MCF 10A (cell line): ENCODE measurements at regions not wholly inside any gene's neighbourhood (a gene's known extent, or its start where the extent isn't known, plus 50 kb on each side); places are given as distances from the start of the nearest gene placed in this dataset.
A peak's percentile ranks its signal among the peaks of the same experiment; 100 is the strongest.

Experiments used
- BruUV-seq: library from RNA; stranded (reverse); fragments of 400-500 nt; replicated peaks from 2 replicates; lab custom pipeline; 2021; lab: Mats Ljungman, UMichigan
- CTCF ChIA-PET: fragments of 300-600 bp; sonication (Branson Sonifier 250); formaldehyde crosslinking; extraction: SDS; loops from one replicate; lab custom pipeline; 2021; ENCODE audit warnings: antibody characterized with exemption, inconsistent platforms; lab: Yijun Ruan, JAX
- POLR2A ChIA-PET: fragments of 300-600, 350-650 bp; sonication (Branson Sonifier 250); formaldehyde crosslinking; extraction: SDS; loops from one replicate; lab custom pipeline; 2020; ENCODE audit warnings: antibody characterized with exemption, inconsistent platforms; lab: Yijun Ruan, JAX
- DNase-seq: peaks from one replicate; pipeline ENCODE4 v3.0.0-alpha.2; 2018; ENCODE audit not compliant: unreplicated experiment
- H3K27ac Mint-ChIP-seq: one replicate; pipeline ENCODE4 v1.8.0; 2022; ENCODE audit warnings: mild to moderate bottlenecking, low read depth, mixed read lengths; ENCODE audit not compliant: unreplicated experiment
- H3K27me3 Mint-ChIP-seq: one replicate; pipeline ENCODE4 v1.8.0; 2022; ENCODE audit warnings: mixed read lengths; ENCODE audit not compliant: insufficient read depth, unreplicated experiment
- H3K36me3 Mint-ChIP-seq: one replicate; pipeline ENCODE4 v1.8.0; 2022; ENCODE audit warnings: mild to moderate bottlenecking, moderate library complexity, mixed read lengths; ENCODE audit not compliant: insufficient read depth, unreplicated experiment
- H3K4me1 Mint-ChIP-seq: one replicate; pipeline ENCODE4 v1.8.0; 2022; ENCODE audit warnings: mixed read lengths; ENCODE audit not compliant: insufficient read depth, unreplicated experiment
- H3K4me3 Mint-ChIP-seq: one replicate; pipeline ENCODE4 v1.8.0; 2022; ENCODE audit warnings: mild to moderate bottlenecking, moderate library complexity, mixed read lengths; ENCODE audit not compliant: unreplicated experiment
- H3K9me3 Mint-ChIP-seq: one replicate; pipeline ENCODE4 v1.8.0; 2022; ENCODE audit warnings: mixed read lengths; ENCODE audit not compliant: unreplicated experiment
- intact Hi-C: fragments of 100-400 bp; cut with micrococcal nuclease; formaldehyde crosslinking; loops from 2 replicates; pipeline ENCODE4 v1.14.1; 2022
- TF ChIP-seq, protein P1 (sequence below): fragments of 200-600 bp; IDR thresholded peaks from one replicate; pipeline ENCODE4 v1.8.0; 2022; ENCODE audit warnings: antibody characterized with exemption, mild to moderate bottlenecking; ENCODE audit not compliant: unreplicated experiment

DNA sequence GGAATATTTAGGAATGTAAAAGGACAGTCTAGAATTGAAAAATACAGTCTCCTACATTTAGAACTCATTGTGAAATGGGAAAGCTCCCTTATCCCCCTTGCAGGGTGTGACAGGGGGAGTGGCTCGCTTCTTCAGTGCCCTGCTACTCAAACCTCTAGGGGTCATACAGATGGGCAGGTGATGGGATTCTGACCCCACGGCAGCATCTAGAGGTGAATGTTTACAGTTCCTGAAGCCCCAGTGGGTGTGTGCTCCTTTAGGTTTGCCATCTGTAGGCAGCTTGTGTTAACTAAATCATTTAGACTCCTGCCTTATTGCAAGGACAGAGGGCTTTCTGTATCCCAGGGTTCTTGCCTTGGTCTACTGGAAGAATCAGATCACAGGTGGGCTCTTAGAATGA lies 271.0 kb upstream of the MPDZ start:
- no peaks in the 10 kb centered on the region for H3K27me3 Mint-ChIP-seq
- CTCF ChIA-PET: interaction anchor here (0.6 kb wide), 1 partner anchor 868 kb away, joined by 3 read pairs; no protein-coding TSS in a partner anchor
- H3K36me3 Mint-ChIP-seq: no peaks in the 10 kb centered on the region
- TF ChIP-seq, protein P1, sequence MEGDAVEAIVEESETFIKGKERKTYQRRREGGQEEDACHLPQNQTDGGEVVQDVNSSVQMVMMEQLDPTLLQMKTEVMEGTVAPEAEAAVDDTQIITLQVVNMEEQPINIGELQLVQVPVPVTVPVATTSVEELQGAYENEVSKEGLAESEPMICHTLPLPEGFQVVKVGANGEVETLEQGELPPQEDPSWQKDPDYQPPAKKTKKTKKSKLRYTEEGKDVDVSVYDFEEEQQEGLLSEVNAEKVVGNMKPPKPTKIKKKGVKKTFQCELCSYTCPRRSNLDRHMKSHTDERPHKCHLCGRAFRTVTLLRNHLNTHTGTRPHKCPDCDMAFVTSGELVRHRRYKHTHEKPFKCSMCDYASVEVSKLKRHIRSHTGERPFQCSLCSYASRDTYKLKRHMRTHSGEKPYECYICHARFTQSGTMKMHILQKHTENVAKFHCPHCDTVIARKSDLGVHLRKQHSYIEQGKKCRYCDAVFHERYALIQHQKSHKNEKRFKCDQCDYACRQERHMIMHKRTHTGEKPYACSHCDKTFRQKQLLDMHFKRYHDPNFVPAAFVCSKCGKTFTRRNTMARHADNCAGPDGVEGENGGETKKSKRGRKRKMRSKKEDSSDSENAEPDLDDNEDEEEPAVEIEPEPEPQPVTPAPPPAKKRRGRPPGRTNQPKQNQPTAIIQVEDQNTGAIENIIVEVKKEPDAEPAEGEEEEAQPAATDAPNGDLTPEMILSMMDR: no peak
- no peak for DNase-seq
- H3K4me1 Mint-ChIP-seq: no peaks in the 10 kb centered on the region
- POLR2A ChIA-PET: no interaction called here
- H3K9me3 Mint-ChIP-seq: peaks cover 8% of the 10 kb centered on the region
- H3K27ac Mint-ChIP-seq: no peak overlapping the region
- H3K4me3 Mint-ChIP-seq: no peak overlapping the region
- intact Hi-C loops: no loop called here
- BruUV-seq: no TSS peak

DNA sequence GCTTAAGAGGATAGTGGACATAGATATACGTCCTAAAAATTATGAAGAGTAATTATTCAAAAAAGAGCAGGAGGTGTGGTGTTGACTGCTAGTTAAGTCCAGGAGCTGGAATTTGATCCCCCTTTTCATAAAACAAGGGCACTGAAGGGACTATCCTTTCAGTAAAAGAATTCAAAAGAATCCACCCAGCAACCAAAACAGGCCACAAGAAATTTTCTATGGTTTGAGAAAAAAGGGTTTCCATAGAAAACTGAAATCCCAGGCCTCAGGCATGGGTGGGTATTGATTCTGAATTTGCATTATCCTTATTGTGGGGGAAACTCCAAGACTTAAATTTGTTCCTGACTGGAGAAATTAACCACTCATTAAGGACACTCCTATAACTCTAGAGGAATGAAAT lies 269.0 kb upstream of the MPDZ start:
- TF ChIP-seq, protein P1: no peak
- no peak overlapping the region for H3K4me3 Mint-ChIP-seq
- CTCF ChIA-PET: interaction anchor here (0.6 to 0.7 kb wide), 2 partner anchors 67 to 101 kb away, joined by 3 read pairs; no protein-coding TSS in a partner anchor

DNA sequence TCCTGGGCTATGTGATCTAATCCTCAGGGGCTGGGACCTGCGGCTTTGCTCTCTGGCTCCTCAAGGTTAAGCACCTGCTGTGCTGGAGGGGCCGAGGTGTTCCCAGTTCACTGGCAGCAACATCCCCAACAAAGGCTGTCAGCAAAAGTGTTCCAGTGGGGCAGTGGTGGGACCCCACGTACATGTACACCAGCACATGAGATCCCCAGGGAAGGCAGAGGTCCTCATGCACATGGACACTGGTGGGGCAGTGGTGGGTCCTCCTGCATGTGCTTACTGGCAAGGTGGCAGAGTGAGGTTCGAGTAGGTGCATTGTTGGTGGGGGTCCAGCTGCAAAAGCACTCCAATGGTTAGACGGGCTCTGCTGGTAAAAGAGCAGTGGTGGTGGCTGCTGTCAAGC lies 255.6 kb upstream of the MPDZ start:
- Mint-ChIP-seq H3K4me3 (no peak overlapping the region), H3K4me1 (peaks cover 8% of the 10 kb centered on the region), H3K27ac (peak overlapping the region; percentile 42), H3K36me3 (no peaks in the 10 kb centered on the region), H3K9me3 (peaks cover 4% of the 10 kb centered on the region), H3K27me3 (no peaks in the 10 kb centered on the region)
- TF ChIP-seq, protein P1: no peak
- no peak for DNase-seq
- BruUV-seq: no TSS peak
- ChIA-PET POLR2A (no interaction called here), CTCF (interaction anchor here (0.6 kb wide), 1 partner anchor 153 kb away, joined by 3 read pairs; no protein-coding TSS in a partner anchor)
- intact Hi-C loops: no loop called here

More for the DNA sequence above, 269.0 kb upstream of the MPDZ start:
- Mint-ChIP-seq H3K36me3 (no peaks in the 10 kb centered on the region), H3K4me1 (no peaks in the 10 kb centered on the region), H3K27me3 (no peaks in the 10 kb centered on the region), H3K9me3 (peaks cover 8% of the 10 kb centered on the region), H3K27ac (no peak overlapping the region)
- intact Hi-C loops: no loop called here
- POLR2A ChIA-PET: interaction anchor here (0.8 to 1.1 kb wide), 2 partner anchors 7 to 21 kb away, joined by 4 read pairs; no protein-coding TSS in a partner anchor
- no peak for DNase-seq
- BruUV-seq: no TSS peak

DNA sequence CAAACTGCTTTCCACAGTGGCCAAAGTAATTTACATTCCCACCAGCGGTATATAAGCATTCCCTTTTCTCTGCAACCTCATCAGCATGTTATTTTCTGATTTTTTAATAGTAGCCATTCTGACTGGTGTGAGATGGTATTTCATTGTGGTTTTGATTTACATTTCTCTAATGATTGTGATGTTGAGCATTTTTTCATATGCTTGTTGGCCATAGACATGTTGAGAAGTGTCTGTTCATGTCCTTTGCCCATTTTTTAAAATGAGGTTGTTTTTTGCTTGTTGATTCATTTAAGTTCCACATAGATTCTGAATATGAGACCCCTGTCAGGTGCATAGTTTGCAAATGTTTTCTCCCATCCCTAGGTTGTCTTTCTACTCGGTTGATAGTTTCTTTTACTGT lies 254.5 kb upstream of the MPDZ start:
- intact Hi-C loops: no loop called here
- TF ChIP-seq, protein P1: no peak

More for the DNA sequence above, 254.5 kb upstream of the MPDZ start:
- peaks cover 14% of the 10 kb centered on the region for H3K4me1 Mint-ChIP-seq
- no peaks in the 10 kb centered on the region for H3K36me3 Mint-ChIP-seq
- H3K4me3 Mint-ChIP-seq: no peak overlapping the region
- no peak for DNase-seq
- BruUV-seq: no TSS peak
- ChIA-PET POLR2A (no interaction called here), CTCF (no interaction called here)
- H3K27ac Mint-ChIP-seq: no peak overlapping the region
- no peaks in the 10 kb centered on the region for H3K27me3 Mint-ChIP-seq
- peaks cover 4% of the 10 kb centered on the region for H3K9me3 Mint-ChIP-seq
